GM19438 (cell line): ENCODE measurements at regions not wholly inside any gene's neighbourhood (a gene's known extent, or its start where the extent isn't known, plus 50 kb on each side); places are given as distances from the start of the nearest gene placed in this dataset.

Source experiments
- ATAC-seq: cut with Tn5 transposase; IDR thresholded peaks from one replicate; pipeline ENCODE4 v1.9.1; 2021; ENCODE audit warnings: low read depth; ENCODE audit not compliant: unreplicated experiment

GRCh38 chr18:44181951-44182747, 498.5 kb upstream of the SETBP1 start:
- ATAC-seq: no peak

- no peak for ATAC-seq
Measured at GRCh38 chr18:44186001-44186400, 494.7 kb upstream of the SETBP1 start.

GRCh38 chr18:44187090-44187489, 493.6 kb upstream of the SETBP1 start:
- ATAC-seq: no peak

GRCh38 chr18:44195394-44196140, 485.1 kb upstream of the SETBP1 start:
- ATAC-seq: no peak

- ATAC-seq: no peak
Measured at GRCh38 chr18:44197832-44198611, 482.7 kb upstream of the SETBP1 start.

GRCh38 chr18:44198612-44199284, 481.9 kb upstream of the SETBP1 start:
- no peak for ATAC-seq

GRCh38 chr18:44213293-44213692, 467.4 kb upstream of the SETBP1 start:
- no peak for ATAC-seq

- ATAC-seq: no peak
Measured at GRCh38 chr18:44214396-44214795, 466.3 kb upstream of the SETBP1 start.

GRCh38 chr18:44216169-44216568, 464.5 kb upstream of the SETBP1 start:
- ATAC-seq: no peak

- ATAC-seq: no peak
Measured at GRCh38 chr18:44227501-44227900, 453.2 kb upstream of the SETBP1 start.

GRCh38 chr18:44229693-44230108, 451.0 kb upstream of the SETBP1 start:
- no peak for ATAC-seq

GRCh38 chr18:44231936-44232335, 448.8 kb upstream of the SETBP1 start:
- no peak for ATAC-seq

GRCh38 chr18:44232500-44232899, 448.2 kb upstream of the SETBP1 start:
- no peak for ATAC-seq

- no peak for ATAC-seq
Measured at GRCh38 chr18:44238454-44238853, 442.2 kb upstream of the SETBP1 start.

- ATAC-seq: no peak
Measured at GRCh38 chr18:44238911-44239310, 441.8 kb upstream of the SETBP1 start.

- ATAC-seq: no peak
Measured at GRCh38 chr18:44241020-44241419, 439.7 kb upstream of the SETBP1 start.

- ATAC-seq: no peak
Measured at GRCh38 chr18:44245019-44245418, 435.7 kb upstream of the SETBP1 start.

- ATAC-seq: no peak
Measured at GRCh38 chr18:44246001-44246400, 434.7 kb upstream of the SETBP1 start.

GRCh38 chr18:44258086-44258485, 422.6 kb upstream of the SETBP1 start:
- no peak for ATAC-seq

GRCh38 chr18:44258576-44258975, 422.1 kb upstream of the SETBP1 start:
- no peak for ATAC-seq

GRCh38 chr18:44259610-44260009, 421.1 kb upstream of the SETBP1 start:
- ATAC-seq: no peak
